ENCODE measurements at regions not wholly inside any gene's neighbourhood (a gene's known extent, or its start where the extent isn't known, plus 50 kb on each side); places are given as distances from the start of the nearest gene placed in this dataset.

DNA sequence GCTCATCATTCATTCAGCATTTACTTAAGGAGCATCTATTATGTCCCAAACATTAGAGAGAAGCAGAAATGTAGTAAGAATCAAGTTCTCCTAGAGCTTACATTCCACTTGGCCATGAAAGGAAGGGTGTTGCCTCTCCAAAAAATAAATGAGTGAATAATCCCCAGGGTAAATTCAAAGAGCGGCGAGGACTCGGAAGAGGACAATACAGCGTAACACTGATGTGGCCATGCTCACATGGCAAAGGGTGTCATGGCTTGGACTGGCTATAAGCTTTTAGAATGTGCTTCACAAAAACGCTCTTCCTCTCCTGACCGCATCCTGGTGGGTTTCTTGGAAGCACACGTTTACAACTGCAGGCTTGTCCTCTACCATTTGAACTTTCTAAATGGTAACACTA, 290.2 kb downstream of the IRS2 start:
- no peak overlapping the region for H2BK15ac ChIP-seq (ENCODE audit: low read depth, low read length)
- H2AK5ac ChIP-seq (ENCODE audit: insufficient read length, low read length), result no peak overlapping the region
- no peaks in the 10 kb centered on the region for H3K23me2 ChIP-seq (ENCODE audit: insufficient read length, low read depth, low read length, poor library complexity, severe bottlenecking)
- H2BK5ac ChIP-seq (ENCODE audit: insufficient read length, low read length), result no peak overlapping the region
- no peaks in the 10 kb centered on the region for H4K20me1 ChIP-seq (ENCODE audit: control insufficient read depth, insufficient read depth, insufficient read length)
- TF ChIP-seq, protein P1, sequence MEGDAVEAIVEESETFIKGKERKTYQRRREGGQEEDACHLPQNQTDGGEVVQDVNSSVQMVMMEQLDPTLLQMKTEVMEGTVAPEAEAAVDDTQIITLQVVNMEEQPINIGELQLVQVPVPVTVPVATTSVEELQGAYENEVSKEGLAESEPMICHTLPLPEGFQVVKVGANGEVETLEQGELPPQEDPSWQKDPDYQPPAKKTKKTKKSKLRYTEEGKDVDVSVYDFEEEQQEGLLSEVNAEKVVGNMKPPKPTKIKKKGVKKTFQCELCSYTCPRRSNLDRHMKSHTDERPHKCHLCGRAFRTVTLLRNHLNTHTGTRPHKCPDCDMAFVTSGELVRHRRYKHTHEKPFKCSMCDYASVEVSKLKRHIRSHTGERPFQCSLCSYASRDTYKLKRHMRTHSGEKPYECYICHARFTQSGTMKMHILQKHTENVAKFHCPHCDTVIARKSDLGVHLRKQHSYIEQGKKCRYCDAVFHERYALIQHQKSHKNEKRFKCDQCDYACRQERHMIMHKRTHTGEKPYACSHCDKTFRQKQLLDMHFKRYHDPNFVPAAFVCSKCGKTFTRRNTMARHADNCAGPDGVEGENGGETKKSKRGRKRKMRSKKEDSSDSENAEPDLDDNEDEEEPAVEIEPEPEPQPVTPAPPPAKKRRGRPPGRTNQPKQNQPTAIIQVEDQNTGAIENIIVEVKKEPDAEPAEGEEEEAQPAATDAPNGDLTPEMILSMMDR (conservative IDR thresholded peaks at IDR 0.05), result no peak
- no peak overlapping the region for H3K14ac ChIP-seq (ENCODE audit: insufficient read depth, low read length)
- H3K27ac ChIP-seq (ENCODE audit: insufficient read length, low read depth, low read length), result no peak overlapping the region
- H3K9me3 ChIP-seq (ENCODE audit: control insufficient read depth, low read depth, low read length), result no peaks in the 10 kb centered on the region
- no peak overlapping the region for H3K18ac ChIP-seq (ENCODE audit: insufficient read length, low read depth, low read length)
- H3K27ac Mint-ChIP-seq, result no peak overlapping the region
- no peak for DNase-seq
- no peak overlapping the region for H3K4me2 ChIP-seq (ENCODE audit: insufficient read depth, insufficient read length, low read length)
- no CpG with 5 or more reads among the region's 7 CpGs for WGBS (ENCODE audit: extremely low coverage, insufficient read length, low lambda C conversion rate)
- H3K27me3 Mint-ChIP-seq (ENCODE audit: low read depth), result no peaks in the 10 kb centered on the region; the same call in 1 of the 2 replicates
- peaks cover 0 to 2% of the 10 kb centered on the region in 2 experiments; a peak in 1 of 5 replicates for H3K9me3 Mint-ChIP-seq
- H2BK12ac ChIP-seq (ENCODE audit: insufficient read length, low read depth, low read length), result no peak overlapping the region
- H3K36me3 Mint-ChIP-seq (ENCODE audit: insufficient read depth in 1 of 3, low read depth in 3 of 3), result peaks cover 0 to 2% (median 0%) of the 10 kb centered on the region in 3 experiments; a peak in 1 of 7 replicates
- H3K4ac ChIP-seq (ENCODE audit: low read depth, low read length), result no peak overlapping the region
- no peak overlapping the region for H3T11ph ChIP-seq (ENCODE audit: low read length)
- H2BK20ac ChIP-seq (ENCODE audit: low read depth, low read length, poor library complexity, severe bottlenecking), result no peak overlapping the region
- no peak overlapping the region for H2BK120ac ChIP-seq (ENCODE audit: low read depth, low read length, poor library complexity, severe bottlenecking)
- H3K27me3 ChIP-seq (ENCODE audit: insufficient read depth, low read length), result no peaks in the 10 kb centered on the region; the same call in 1 of the 2 replicates
- H3K4me3 Mint-ChIP-seq, result no peak overlapping the region
- no peak overlapping the region for H3K9ac ChIP-seq (ENCODE audit: extremely low read depth, insufficient read length, low read length)
- H3K4me1 ChIP-seq (ENCODE audit: insufficient read depth, low read length), result no peaks in the 10 kb centered on the region
- H2AFZ ChIP-seq (ENCODE audit: low read length), result no peak overlapping the region
- no peak overlapping the region for H4K5ac ChIP-seq (ENCODE audit: insufficient read length, low read depth, low read length)
- H3K4me1 Mint-ChIP-seq, result 0 out of 4 replicates have a peak, but pooled peaks cover 4% of the 10 kb centered on the region in 2 experiments
- no peak overlapping the region for H3K56ac ChIP-seq (ENCODE audit: insufficient read length, low read depth, low read length)
- H4K91ac ChIP-seq (ENCODE audit: insufficient read length, low read depth, low read length), result no peak overlapping the region
- H3K23ac ChIP-seq (ENCODE audit: insufficient read length, low read depth, low read length), result no peak overlapping the region
- no peaks in the 10 kb centered on the region; the same call in 1 of the 2 replicates for H3K79me2 ChIP-seq (ENCODE audit: insufficient read depth, low read length)
- H3K79me1 ChIP-seq (ENCODE audit: insufficient read depth, low read depth, low read length, poor library complexity, severe bottlenecking), result no peaks in the 10 kb centered on the region
- no peak overlapping the region for H4K8ac ChIP-seq (replicated peaks; ENCODE audit: insufficient read length, low read depth, low read length)

All from H9 (cell line).